ENCODE measurements at regions not wholly inside any gene's neighbourhood (a gene's known extent, or its start where the extent isn't known, plus 50 kb on each side); places are given as distances from the start of the nearest gene placed in this dataset.
"Not testable (repeated sequence)": the region's sequence is repeated elsewhere in the genome, so short reads cannot be mapped to it uniquely, and the experiment has no call there.

- not testable (repeated sequence) for H3K27me3 ChIP-seq; H4K20me1 ChIP-seq (ENCODE audit: insufficient read depth, poor library complexity, severe bottlenecking); H3K9me2 ChIP-seq (replicated peaks; ENCODE audit: insufficient read depth); H3K79me2 ChIP-seq; H2AFZ ChIP-seq; H3K27ac ChIP-seq; H3K4me3 ChIP-seq; H3K4me1 ChIP-seq (ENCODE audit: insufficient read depth); H3K9me3 ChIP-seq (ENCODE audit: low read depth); H3K36me3 ChIP-seq (replicated peaks; ENCODE audit: insufficient read depth, low read depth); DNase-seq (ENCODE audit: low spot score); H3K4me2 ChIP-seq
- no CpG with 5 or more reads among the region's 2 CpGs for WGBS (ENCODE audit: low lambda C conversion rate, missing lambda C conversion rate)
Measured at GRCh38 chr9:42350412-42350811, 167.0 kb downstream of the SPATA31A6 start.

DNA sequence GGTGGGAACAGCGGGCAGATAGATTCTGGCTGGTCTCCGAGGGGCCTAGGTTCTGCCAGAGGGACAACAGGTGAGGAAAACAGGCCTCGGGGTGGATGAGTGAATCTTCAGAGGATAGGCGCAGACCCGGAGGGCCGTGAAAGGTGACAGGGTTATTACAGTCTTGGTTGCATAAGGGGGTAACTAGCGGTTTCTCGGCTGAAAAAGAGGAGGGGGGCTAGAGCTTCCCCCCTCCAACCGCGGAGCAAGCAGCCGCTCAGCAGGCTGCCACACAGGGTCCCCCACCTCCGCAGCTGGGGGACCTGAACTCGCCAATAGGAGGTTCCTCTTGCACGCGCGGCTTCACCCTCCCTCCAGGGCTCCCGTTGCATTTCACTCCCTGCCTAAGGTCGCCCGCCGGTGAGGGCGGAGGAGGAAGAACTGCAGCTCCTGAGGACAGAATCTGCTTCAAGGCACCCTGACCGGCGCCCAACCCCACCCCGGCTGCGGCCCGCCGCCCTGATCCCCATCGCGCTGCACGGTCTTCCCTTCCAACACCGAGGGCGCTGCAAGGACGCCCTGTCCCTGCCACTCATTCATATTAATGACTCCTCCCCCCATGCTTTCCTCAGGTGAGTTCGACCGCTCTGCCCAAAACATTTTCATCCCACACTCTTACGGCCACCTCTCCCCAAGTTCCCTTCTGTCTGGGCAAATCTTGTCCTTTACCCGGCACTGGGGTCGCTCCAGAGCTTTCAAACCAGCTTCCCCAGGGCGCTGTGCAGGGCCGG lies 174.3 kb downstream of the SPATA31A6 start:
- not testable (repeated sequence) for H2AFZ ChIP-seq; H4K20me1 ChIP-seq (ENCODE audit: insufficient read depth, poor library complexity, severe bottlenecking); H3K27ac ChIP-seq; H3K36me3 ChIP-seq (replicated peaks; ENCODE audit: insufficient read depth, low read depth); H3K9me3 ChIP-seq (ENCODE audit: low read depth); H3K4me3 ChIP-seq; H3K4me1 ChIP-seq (ENCODE audit: insufficient read depth); H3K9me2 ChIP-seq (replicated peaks; ENCODE audit: insufficient read depth); DNase-seq (ENCODE audit: low spot score); H3K79me2 ChIP-seq
- Histone ChIP-seq H3K4me2 (peak overlapping the region; percentile 67), H3K27me3 (peaks cover 12% of the 10 kb centered on the region)
- 19% methylated on average over 26 of the region's 40 CpGs for WGBS (ENCODE audit: low lambda C conversion rate, missing lambda C conversion rate)

GRCh38 chr9:42358626-42359247 lies 175.3 kb downstream of the SPATA31A6 start:
- H3K79me2 ChIP-seq; H3K36me3 ChIP-seq (replicated peaks; ENCODE audit: insufficient read depth, low read depth); DNase-seq (ENCODE audit: low spot score); H4K20me1 ChIP-seq (ENCODE audit: insufficient read depth, poor library complexity, severe bottlenecking); H3K27ac ChIP-seq; H2AFZ ChIP-seq; H3K9me2 ChIP-seq (replicated peaks; ENCODE audit: insufficient read depth); H3K4me2 ChIP-seq; H3K4me1 ChIP-seq (ENCODE audit: insufficient read depth); H3K9me3 ChIP-seq (ENCODE audit: low read depth); H3K4me3 ChIP-seq: not testable (repeated sequence)
- 3% methylated on average over 2 of the region's 2 CpGs for WGBS (ENCODE audit: low lambda C conversion rate, missing lambda C conversion rate)
- peaks cover 12% of the 10 kb centered on the region for H3K27me3 ChIP-seq

- H3K27ac ChIP-seq; H3K79me2 ChIP-seq; H3K9me2 ChIP-seq (replicated peaks; ENCODE audit: insufficient read depth); H2AFZ ChIP-seq; H3K27me3 ChIP-seq; H4K20me1 ChIP-seq (ENCODE audit: insufficient read depth, poor library complexity, severe bottlenecking); DNase-seq (ENCODE audit: low spot score); H3K4me3 ChIP-seq; H3K4me1 ChIP-seq (ENCODE audit: insufficient read depth); H3K9me3 ChIP-seq (ENCODE audit: low read depth); H3K36me3 ChIP-seq (replicated peaks; ENCODE audit: insufficient read depth, low read depth); H3K4me2 ChIP-seq: not testable (repeated sequence)
- WGBS (ENCODE audit: low lambda C conversion rate, missing lambda C conversion rate): 76% methylated on average over 4 of the region's 4 CpGs
Measured at GRCh38 chr9:42364410-42365243, 181.2 kb downstream of the SPATA31A6 start.

DNA sequence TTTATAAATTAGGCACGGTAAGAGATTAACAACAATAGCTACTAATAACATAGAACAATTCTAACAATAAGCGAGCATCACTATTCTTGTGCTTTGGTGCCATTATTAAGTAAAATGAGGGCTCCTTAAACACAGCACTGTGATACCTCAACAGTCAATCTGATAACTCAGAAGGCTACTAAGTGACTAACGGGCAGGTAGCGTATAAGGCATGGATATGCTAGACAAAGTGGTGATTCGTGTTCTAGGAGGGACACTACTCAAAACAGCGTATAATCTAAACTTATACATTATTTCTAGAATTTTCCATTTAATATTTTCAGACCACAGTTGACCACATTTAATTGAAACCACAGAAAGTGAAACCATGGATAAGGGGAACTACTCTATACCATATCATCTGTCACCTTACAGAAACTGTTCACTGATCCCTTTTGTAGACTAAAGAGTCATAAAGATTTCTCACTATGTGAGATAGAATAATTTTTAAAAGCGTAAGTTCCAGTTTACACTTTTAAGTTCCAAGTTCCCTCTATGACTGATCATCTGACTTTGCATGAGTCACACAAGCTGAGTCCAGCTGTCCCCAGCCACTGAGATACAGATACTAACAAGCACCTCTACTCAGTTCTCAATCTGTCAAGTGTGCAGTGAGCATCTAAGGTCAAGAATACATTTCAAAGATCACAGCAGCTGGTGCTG lies 181.9 kb downstream of the SPATA31A6 start:
- H3K36me3 ChIP-seq (replicated peaks; ENCODE audit: insufficient read depth, low read depth); H3K27me3 ChIP-seq; H3K9me3 ChIP-seq (ENCODE audit: low read depth); H3K27ac ChIP-seq; H3K9me2 ChIP-seq (replicated peaks; ENCODE audit: insufficient read depth); H3K4me2 ChIP-seq; H2AFZ ChIP-seq; H3K4me1 ChIP-seq (ENCODE audit: insufficient read depth); H3K79me2 ChIP-seq; H3K4me3 ChIP-seq; H4K20me1 ChIP-seq (ENCODE audit: insufficient read depth, poor library complexity, severe bottlenecking): not testable (repeated sequence)
- 78% methylated on average over 7 of the region's 7 CpGs for WGBS (ENCODE audit: low lambda C conversion rate, missing lambda C conversion rate)
- DNase-seq (ENCODE audit: low spot score): peak; percentile 43

DNA sequence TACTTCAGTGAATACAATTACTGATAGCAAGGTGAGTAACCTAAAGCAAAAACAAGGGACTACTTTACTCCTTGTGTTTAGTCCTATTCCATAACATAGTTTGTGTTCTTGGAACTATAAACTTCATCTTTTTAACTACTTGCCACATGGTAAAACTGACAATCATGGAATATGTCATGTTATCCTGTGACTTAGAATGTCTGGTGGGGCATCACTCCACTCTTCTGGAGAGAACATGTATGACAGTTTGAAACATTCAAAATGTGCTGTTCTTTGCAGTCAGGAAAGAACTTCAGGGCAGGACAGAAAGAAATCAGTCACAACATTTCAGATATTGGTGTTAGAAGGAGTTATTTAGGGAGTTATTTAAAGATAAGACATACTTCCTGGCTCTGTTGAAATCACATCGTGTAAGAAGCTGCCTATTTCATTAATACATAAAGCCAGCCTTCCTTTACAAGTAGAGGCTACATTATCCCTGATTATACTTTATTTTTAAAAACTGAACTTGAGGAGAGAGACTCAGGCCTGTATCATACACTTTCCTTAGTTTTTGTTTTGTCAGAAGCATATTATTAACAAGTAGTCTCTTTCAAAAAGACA lies 184.9 kb downstream of the SPATA31A6 start:
- not testable (repeated sequence) for H3K4me3 ChIP-seq; H4K20me1 ChIP-seq (ENCODE audit: insufficient read depth, poor library complexity, severe bottlenecking); H2AFZ ChIP-seq; H3K9me3 ChIP-seq (ENCODE audit: low read depth); H3K27me3 ChIP-seq; H3K9me2 ChIP-seq (replicated peaks; ENCODE audit: insufficient read depth); H3K27ac ChIP-seq; H3K79me2 ChIP-seq; DNase-seq (ENCODE audit: low spot score); H3K36me3 ChIP-seq (replicated peaks; ENCODE audit: insufficient read depth, low read depth); H3K4me2 ChIP-seq; H3K4me1 ChIP-seq (ENCODE audit: insufficient read depth)
- 64% methylated on average over 1 of the region's 1 CpG for WGBS (ENCODE audit: low lambda C conversion rate, missing lambda C conversion rate)

DNA sequence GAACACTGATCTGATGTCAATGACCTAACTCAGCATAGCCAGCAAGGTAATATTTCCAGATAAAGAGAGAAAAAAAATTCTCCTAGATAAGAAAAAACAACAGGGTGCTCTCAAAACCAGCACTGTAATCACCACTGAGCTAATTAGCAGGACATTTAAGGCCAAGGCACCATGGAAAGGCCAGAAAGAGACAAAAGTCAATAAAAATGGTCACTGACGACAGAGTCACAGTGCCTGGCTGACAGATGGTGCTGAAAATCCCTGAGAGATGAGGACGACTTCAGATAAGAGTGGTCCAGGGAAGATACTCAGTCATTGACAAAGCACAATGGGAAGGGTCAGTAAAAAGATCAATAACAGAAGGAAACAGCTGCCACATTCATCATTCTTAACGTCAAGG lies 186.7 kb downstream of the SPATA31A6 start:
- not testable (repeated sequence) for H3K4me3 ChIP-seq; H3K27ac ChIP-seq; H3K9me2 ChIP-seq (replicated peaks; ENCODE audit: insufficient read depth); H3K27me3 ChIP-seq; H4K20me1 ChIP-seq (ENCODE audit: insufficient read depth, poor library complexity, severe bottlenecking); H3K4me2 ChIP-seq; H2AFZ ChIP-seq; H3K79me2 ChIP-seq; H3K4me1 ChIP-seq (ENCODE audit: insufficient read depth); DNase-seq (ENCODE audit: low spot score); H3K9me3 ChIP-seq (ENCODE audit: low read depth); H3K36me3 ChIP-seq (replicated peaks; ENCODE audit: insufficient read depth, low read depth)
- WGBS (ENCODE audit: low lambda C conversion rate, missing lambda C conversion rate): 12% methylated on average over 3 of the region's 3 CpGs

DNA sequence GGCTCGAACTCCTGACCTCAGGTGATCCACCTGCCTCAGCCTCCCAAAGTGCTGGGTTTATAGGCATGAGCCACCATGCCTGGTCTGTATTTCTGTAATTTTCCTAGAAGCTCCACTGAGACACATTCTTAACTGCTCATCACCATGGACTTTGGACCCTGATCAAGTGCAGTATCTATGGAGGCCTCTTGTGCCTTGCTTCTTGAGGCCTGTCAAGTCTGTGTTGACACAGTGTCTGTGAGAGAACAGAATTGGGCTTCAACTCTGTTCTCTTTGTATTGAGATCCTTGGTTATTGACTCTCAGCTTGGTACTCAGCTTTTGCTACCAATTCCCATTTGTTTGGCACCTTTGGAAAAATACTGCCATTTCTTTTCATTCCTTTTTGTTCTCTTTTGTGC lies 188.0 kb downstream of the SPATA31A6 start:
- H3K27me3 ChIP-seq; H2AFZ ChIP-seq; H3K4me2 ChIP-seq; H3K9me3 ChIP-seq (ENCODE audit: low read depth); H3K9me2 ChIP-seq (replicated peaks; ENCODE audit: insufficient read depth); H3K4me3 ChIP-seq; H3K36me3 ChIP-seq (replicated peaks; ENCODE audit: insufficient read depth, low read depth); H3K79me2 ChIP-seq; H4K20me1 ChIP-seq (ENCODE audit: insufficient read depth, poor library complexity, severe bottlenecking); H3K4me1 ChIP-seq (ENCODE audit: insufficient read depth): not testable (repeated sequence)
- peak overlapping the region; percentile 11 for H3K27ac ChIP-seq
- DNase-seq (ENCODE audit: low spot score): peak; percentile 64
- WGBS (ENCODE audit: low lambda C conversion rate, missing lambda C conversion rate): 89% methylated on average over 1 of the region's 1 CpG

Data from hepatocyte (in vitro differentiated cells).